A549 (cell line): ENCODE measurements at regions not wholly inside any gene's neighbourhood (a gene's known extent, or its start where the extent isn't known, plus 50 kb on each side); places are given as distances from the start of the nearest gene placed in this dataset.

ENCODE experiments used
- ATAC-seq, 2 experiments: fragments of 200-7000 bp in 1 of 2; fragments of >200 bp in 1 of 2; cut with Nextera tagmentation in 1 of 2; cut with Tn5 transposase in 1 of 2; 3 replicates each; pipeline versions ENCODE4 v1.8.0 to v1.9.1; 2018 to 2020; ENCODE audit warnings: mild to moderate bottlenecking in 1 of 2, moderate library complexity in 1 of 2
- CTCF ChIA-PET: fragments of 300-600 bp; sonication (Branson Sonifier 250); formaldehyde crosslinking; extraction: SDS; loops from one replicate; lab custom pipeline; 2021; ENCODE audit warnings: antibody characterized with exemption, inconsistent platforms; lab: Yijun Ruan, JAX
- POLR2A ChIA-PET: fragments of 350-600 bp; formaldehyde crosslinking; extraction: SDS; loops from one replicate; lab custom pipeline; 2021; ENCODE audit warnings: antibody characterized with exemption, inconsistent platforms; lab: Yijun Ruan, JAX
- DNase-seq, 2 experiments: peaks; one replicate each; pipeline versions ENCODE4 v3.0.0 to v3.0.0-alpha.2; 2011 to 2016; ENCODE audit warnings: low read depth in 1 of 2, low spot score in 1 of 2
- FAIRE-seq: peaks from 2 replicates; lab custom pipeline; 2011; peaks lifted over from hg19 to GRCh38; lab: Jason Lieb, UNC
- H3K27ac ChIP-seq, 2 experiments: fragments of >200 bp; sonication (Bioruptor Twin); formaldehyde crosslinking; 3 replicates each; pipeline ENCODE4 v1.5.1; 2016 to 2017
- H3K4me1 ChIP-seq: fragments of >200 bp; sonication (Bioruptor Twin); formaldehyde crosslinking; 3 replicates; pipeline ENCODE4 v1.6.1; 2016
- H3K4me2 ChIP-seq: fragments of >200 bp; sonication (Bioruptor Twin); formaldehyde crosslinking; 3 replicates; pipeline ENCODE4 v1.6.1; 2016
- H3K4me3 ChIP-seq: fragments of >200 bp; sonication (Bioruptor Twin); formaldehyde crosslinking; 3 replicates; pipeline ENCODE4 v1.5.1; 2016
- H3K9me3 ChIP-seq: fragments of >200 bp; sonication (Bioruptor Twin); formaldehyde crosslinking; 3 replicates; pipeline ENCODE4 v1.6.1; 2016
- ATOH8 ChIP-seq: fragments of 250-450 bp; sonication (Bioruptor Pico); IDR thresholded peaks from 2 replicates; pipeline ENCODE4 v1.5.0; 2020; ENCODE audit warnings: low read depth, mild to moderate bottlenecking, moderate library complexity
- EHMT2 ChIP-seq: fragments of 200-600 bp; sonication (generic); IDR thresholded peaks from 2 replicates; pipeline ENCODE4 v1.6.1; 2016; ENCODE audit warnings: antibody characterized with exemption, low read depth, mild to moderate bottlenecking, moderate library complexity
- EP300 ChIP-seq, 2 experiments: fragments of >200 bp; sonication (Bioruptor Twin); formaldehyde crosslinking; IDR thresholded peaks; 2 replicates in 1 of 2; 3 replicates in 1 of 2; pipeline ENCODE4 v1.6.1; 2016 to 2017
- FOSL2 ChIP-seq, 2 experiments: fragments of 450-650 bp in 1 of 2; fragments of >200 bp in 1 of 2; sonication (Bioruptor Twin) in 1 of 2; formaldehyde crosslinking; IDR thresholded peaks; 2 replicates each; pipeline versions ENCODE4 v1.5.0 to v1.6.1; 2016 to 2020; ENCODE audit warnings: mild to moderate bottlenecking in 1 of 2, moderate library complexity in 1 of 2
- FOXS1 ChIP-seq: fragments of 250-450 bp; sonication (Bioruptor Pico); IDR thresholded peaks from 2 replicates; pipeline ENCODE4 v1.5.0; 2020; ENCODE audit warnings: mild to moderate bottlenecking, moderate library complexity
- GATA3 ChIP-seq: IDR thresholded peaks from 2 replicates; pipeline ENCODE4 v1.6.1; 2012; ENCODE audit warnings: borderline replicate concordance
- HOXA7 ChIP-seq: fragments of 250-450 bp; sonication (Bioruptor Pico); IDR thresholded peaks from 2 replicates; pipeline ENCODE4 v1.5.0; 2020; ENCODE audit warnings: mild to moderate bottlenecking, moderate library complexity
- JUNB ChIP-seq: fragments of >200 bp; sonication (Bioruptor Twin); formaldehyde crosslinking; IDR thresholded peaks from 2 replicates; pipeline ENCODE4 v1.6.1; 2016
- KDM1A ChIP-seq: fragments of 200-600 bp; sonication (generic); IDR thresholded peaks from 2 replicates; pipeline ENCODE4 v1.6.1; 2016; ENCODE audit warnings: low read depth, mild to moderate bottlenecking
- KDM5A ChIP-seq: fragments of 200-600 bp; sonication (generic); IDR thresholded peaks from 2 replicates; pipeline ENCODE4 v1.6.1; 2016; ENCODE audit warnings: antibody characterized with exemption, mild to moderate bottlenecking
- MAX ChIP-seq: IDR thresholded peaks from 2 replicates; pipeline ENCODE4 v1.6.1; 2012
- MAZ ChIP-seq: fragments of 150-350 bp; IDR thresholded peaks from 2 replicates; pipeline ENCODE4 v1.6.1; 2014; ENCODE audit warnings: antibody characterized with exemption, low read depth, low read length, borderline replicate concordance
- MYC ChIP-seq: IDR thresholded peaks from 2 replicates; pipeline ENCODE4 v1.6.1; 2012; ENCODE audit warnings: mild to moderate bottlenecking, inconsistent platforms, low read length, improper control_type of control experiment, borderline replicate concordance
- NFE2L2 ChIP-seq: fragments of 150-350 bp; conservative IDR thresholded peaks from 2 replicates; pipeline ENCODE4 v1.6.1; 2014; ENCODE audit warnings: low read length
- POLR2A ChIP-seq: IDR thresholded peaks from 2 replicates; pipeline ENCODE4 v1.6.1; 2012; ENCODE audit warnings: mild to moderate bottlenecking, low read length
- RARB ChIP-seq: fragments of 250-450 bp; sonication (Bioruptor Pico); IDR thresholded peaks from 2 replicates; pipeline ENCODE4 v1.8.0; 2021; ENCODE audit warnings: mild to moderate bottlenecking, moderate library complexity
- RCOR1 ChIP-seq: fragments of 150-350 bp; IDR thresholded peaks from 2 replicates; pipeline ENCODE4 v1.6.1; 2014; ENCODE audit warnings: antibody characterized with exemption, low read length, low read depth
- RNF2 ChIP-seq: fragments of 200-600 bp; sonication (generic); IDR thresholded peaks from 2 replicates; pipeline ENCODE4 v1.6.1; 2016; ENCODE audit warnings: low read depth, mild to moderate bottlenecking, antibody characterized with exemption, moderate library complexity, borderline replicate concordance
- TP53 ChIP-seq: fragments of 250-450 bp; sonication (Bioruptor Pico); IDR thresholded peaks from 2 replicates; pipeline ENCODE4 v1.5.0; 2021; ENCODE audit warnings: mild to moderate bottlenecking, moderate library complexity
- WGBS: methylation state at CpG from one replicate; pipeline ENCODE4 v1.1.6; 2017; ENCODE audit errors: missing lambda C conversion rate; 5-methylcytosine and 5-hydroxymethylcytosine counted together
- TF ChIP-seq, protein P1 (sequence below): fragments of >200 bp; sonication (Bioruptor Twin); formaldehyde crosslinking; IDR thresholded peaks from 3 replicates; pipeline ENCODE4 v1.5.1; 2016
- TF ChIP-seq, protein P2 (sequence below): fragments of 450-650 bp; IDR thresholded peaks from 2 replicates; pipeline ENCODE4 v1.6.1; 2014; ENCODE audit warnings: antibody characterized with exemption
- TF ChIP-seq, protein P3 (sequence below): IDR thresholded peaks from 2 replicates; pipeline ENCODE4 v1.6.1; 2012; ENCODE audit warnings: low read depth, borderline replicate concordance
- TF ChIP-seq, protein P4 (sequence below): IDR thresholded peaks from 2 replicates; pipeline ENCODE4 v1.6.1; 2012

DNA sequence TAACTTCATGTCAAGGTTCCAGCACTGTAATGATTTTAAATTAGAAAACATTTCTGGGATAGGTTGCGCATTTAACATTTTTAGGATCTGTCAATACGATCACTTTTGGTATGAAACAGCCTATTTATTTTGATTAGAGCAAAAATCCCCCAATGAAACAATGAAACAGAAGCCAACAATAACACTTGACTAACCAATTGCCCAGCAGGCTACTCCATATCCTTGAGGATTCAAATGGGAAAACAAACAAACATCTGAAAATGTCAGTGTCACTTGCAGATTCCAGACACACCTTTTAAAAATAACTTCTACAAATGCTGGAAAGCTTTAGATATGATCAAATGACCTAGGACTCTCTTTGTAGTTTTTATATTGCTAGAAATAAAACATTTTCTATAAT lies 1412.5 kb upstream of the PRR20A start:
- Histone ChIP-seq H3K4me3 (no peak overlapping the region), H3K27ac (no peak overlapping the region), H3K4me1 (no peaks in the 10 kb centered on the region), H3K9me3 (no peaks in the 10 kb centered on the region), H3K4me2 (no peak overlapping the region)
- FAIRE-seq (no peak), ATAC-seq (no peak), DNase-seq (no peak)
- no peak for TF ChIP-seq FOSL2 (IDR thresholded peaks at IDR 0.05)
- no peak for TF ChIP-seq FOSL2 (CRISPR knock-in tag; IDR thresholded peaks at IDR 0.05)
- no peak for TF ChIP-seq RCOR1
- no peak for TF ChIP-seq EP300 (IDR thresholded peaks at IDR 0.05)
- TF ChIP-seq ATOH8 = no peak
- no peak for TF ChIP-seq EHMT2
- no peak for TF ChIP-seq NFE2L2
- ChIA-PET CTCF (no interaction called here), POLR2A (no interaction called here)
- 20% methylated on average over 2 of the region's 2 CpGs for WGBS

DNA sequence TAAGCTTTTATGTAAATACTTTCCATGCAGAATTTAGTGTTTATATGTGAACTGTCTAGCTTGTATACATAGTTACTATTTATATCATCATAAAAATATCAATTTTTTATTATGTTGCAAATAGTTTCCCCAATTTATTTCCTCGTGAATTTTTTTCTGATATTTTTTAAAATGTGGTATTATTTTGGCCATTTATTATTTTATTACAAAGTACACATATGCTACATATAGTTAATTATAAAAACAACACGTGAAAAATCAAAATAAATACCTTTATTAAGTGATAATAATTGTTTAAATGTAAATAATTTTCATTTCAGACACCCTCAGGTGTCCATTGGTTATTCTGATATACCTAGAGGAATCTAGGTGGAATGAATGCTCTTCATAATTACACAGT lies 1394.9 kb upstream of the PRR20A start:
- Histone ChIP-seq H3K4me3 (no peak overlapping the region), H3K4me1 (no peaks in the 10 kb centered on the region), H3K27ac (no peak overlapping the region), H3K4me2 (no peak overlapping the region), H3K9me3 (no peaks in the 10 kb centered on the region)
- ATAC-seq (no peak), DNase-seq (no peak), FAIRE-seq (no peak)
- WGBS = 1% methylated on average over 2 of the region's 2 CpGs
- no peak for TF ChIP-seq TP53 (CRISPR knock-in tag)
- ChIA-PET POLR2A (no interaction called here), CTCF (no interaction called here)

DNA sequence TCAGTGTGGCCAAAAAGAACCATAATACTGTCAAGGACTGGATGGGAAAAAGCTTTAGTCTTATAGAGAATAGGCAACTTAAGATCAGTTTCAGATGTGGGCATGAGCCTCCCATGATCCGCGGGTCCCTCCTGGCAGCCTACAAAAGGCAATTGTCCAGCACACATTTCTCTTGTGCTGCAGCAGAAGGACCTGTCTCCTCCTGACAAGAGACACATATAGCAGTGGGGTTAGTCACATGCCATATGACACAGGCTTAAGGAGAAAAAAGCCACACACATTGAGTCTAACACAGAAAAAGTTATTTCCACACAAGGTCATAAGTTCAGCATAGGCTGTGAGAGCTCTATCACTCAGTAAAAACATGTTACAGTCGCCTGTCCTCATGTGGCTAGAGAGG lies 1378.7 kb upstream of the PRR20A start:
- WGBS = 52% methylated on average over 3 of the region's 3 CpGs
- no peak for FAIRE-seq
- ChIA-PET CTCF (no interaction called here), POLR2A (no interaction called here)
- Histone ChIP-seq H3K4me1 (no peaks in the 10 kb centered on the region), H3K4me2 (no peak overlapping the region), H3K27ac (no peak overlapping the region), H3K4me3 (no peak overlapping the region), H3K9me3 (no peaks in the 10 kb centered on the region)
- DNase-seq = no peak
- no peak for ATAC-seq
- TF ChIP-seq, protein P1, sequence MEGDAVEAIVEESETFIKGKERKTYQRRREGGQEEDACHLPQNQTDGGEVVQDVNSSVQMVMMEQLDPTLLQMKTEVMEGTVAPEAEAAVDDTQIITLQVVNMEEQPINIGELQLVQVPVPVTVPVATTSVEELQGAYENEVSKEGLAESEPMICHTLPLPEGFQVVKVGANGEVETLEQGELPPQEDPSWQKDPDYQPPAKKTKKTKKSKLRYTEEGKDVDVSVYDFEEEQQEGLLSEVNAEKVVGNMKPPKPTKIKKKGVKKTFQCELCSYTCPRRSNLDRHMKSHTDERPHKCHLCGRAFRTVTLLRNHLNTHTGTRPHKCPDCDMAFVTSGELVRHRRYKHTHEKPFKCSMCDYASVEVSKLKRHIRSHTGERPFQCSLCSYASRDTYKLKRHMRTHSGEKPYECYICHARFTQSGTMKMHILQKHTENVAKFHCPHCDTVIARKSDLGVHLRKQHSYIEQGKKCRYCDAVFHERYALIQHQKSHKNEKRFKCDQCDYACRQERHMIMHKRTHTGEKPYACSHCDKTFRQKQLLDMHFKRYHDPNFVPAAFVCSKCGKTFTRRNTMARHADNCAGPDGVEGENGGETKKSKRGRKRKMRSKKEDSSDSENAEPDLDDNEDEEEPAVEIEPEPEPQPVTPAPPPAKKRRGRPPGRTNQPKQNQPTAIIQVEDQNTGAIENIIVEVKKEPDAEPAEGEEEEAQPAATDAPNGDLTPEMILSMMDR = no peak
- TF ChIP-seq GATA3 (no peak), JUNB (no peak), KDM5A (no peak), EP300 (IDR thresholded peaks at IDR 0.05) (no peak), MAX (no peak), RCOR1 (no peak), RARB (no peak), MAZ (no peak), HOXA7 (CRISPR knock-in tag) (no peak)
- TF ChIP-seq, protein P2, sequence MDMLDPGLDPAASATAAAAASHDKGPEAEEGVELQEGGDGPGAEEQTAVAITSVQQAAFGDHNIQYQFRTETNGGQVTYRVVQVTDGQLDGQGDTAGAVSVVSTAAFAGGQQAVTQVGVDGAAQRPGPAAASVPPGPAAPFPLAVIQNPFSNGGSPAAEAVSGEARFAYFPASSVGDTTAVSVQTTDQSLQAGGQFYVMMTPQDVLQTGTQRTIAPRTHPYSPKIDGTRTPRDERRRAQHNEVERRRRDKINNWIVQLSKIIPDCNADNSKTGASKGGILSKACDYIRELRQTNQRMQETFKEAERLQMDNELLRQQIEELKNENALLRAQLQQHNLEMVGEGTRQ = no peak
- TF ChIP-seq, protein P3, sequence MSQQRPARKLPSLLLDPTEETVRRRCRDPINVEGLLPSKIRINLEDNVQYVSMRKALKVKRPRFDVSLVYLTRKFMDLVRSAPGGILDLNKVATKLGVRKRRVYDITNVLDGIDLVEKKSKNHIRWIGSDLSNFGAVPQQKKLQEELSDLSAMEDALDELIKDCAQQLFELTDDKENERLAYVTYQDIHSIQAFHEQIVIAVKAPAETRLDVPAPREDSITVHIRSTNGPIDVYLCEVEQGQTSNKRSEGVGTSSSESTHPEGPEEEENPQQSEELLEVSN = no peak

DNA sequence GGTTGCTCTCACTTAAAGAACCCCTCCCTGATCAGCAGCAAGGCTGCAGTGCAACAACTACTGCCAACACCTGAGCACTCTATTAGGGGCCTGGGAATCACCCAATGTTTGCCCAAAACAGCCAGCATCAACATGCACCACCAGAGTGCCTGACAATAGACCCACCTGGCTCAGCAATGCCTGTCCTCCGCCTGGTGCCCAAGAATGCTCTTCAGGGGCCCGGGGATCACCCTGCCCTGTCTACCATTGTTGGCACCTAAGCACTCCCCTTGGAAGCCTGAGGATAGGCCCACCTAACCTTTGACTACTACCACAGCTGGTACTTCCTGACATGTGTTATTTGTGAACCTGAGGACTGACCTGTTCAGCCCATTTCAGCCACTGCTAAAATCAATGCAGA lies 1363.1 kb upstream of the PRR20A start:
- POLR2A ChIA-PET = no interaction called here
- Histone ChIP-seq H3K4me3 (no peak overlapping the region), H3K9me3 (no peaks in the 10 kb centered on the region), H3K4me2 (no peak overlapping the region), H3K4me1 (no peaks in the 10 kb centered on the region), H3K27ac (no peak overlapping the region)
- ATAC-seq (no peak), DNase-seq (no peak), FAIRE-seq (no peak)
- CTCF ChIA-PET = no interaction called here
- WGBS = no CpG with 5 or more reads among the region's 2 CpGs
- TF ChIP-seq KDM1A = no peak
- no peak for TF ChIP-seq MYC
- no peak for TF ChIP-seq RARB
- TF ChIP-seq, protein P4, sequence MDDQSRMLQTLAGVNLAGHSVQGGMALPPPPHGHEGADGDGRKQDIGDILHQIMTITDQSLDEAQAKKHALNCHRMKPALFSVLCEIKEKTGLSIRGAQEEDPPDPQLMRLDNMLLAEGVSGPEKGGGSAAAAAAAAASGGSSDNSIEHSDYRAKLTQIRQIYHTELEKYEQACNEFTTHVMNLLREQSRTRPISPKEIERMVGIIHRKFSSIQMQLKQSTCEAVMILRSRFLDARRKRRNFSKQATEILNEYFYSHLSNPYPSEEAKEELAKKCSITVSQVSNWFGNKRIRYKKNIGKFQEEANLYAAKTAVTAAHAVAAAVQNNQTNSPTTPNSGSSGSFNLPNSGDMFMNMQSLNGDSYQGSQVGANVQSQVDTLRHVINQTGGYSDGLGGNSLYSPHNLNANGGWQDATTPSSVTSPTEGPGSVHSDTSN = no peak
- TF ChIP-seq FOXS1 = no peak
- TF ChIP-seq KDM5A = no peak
- TF ChIP-seq POLR2A = no peak
- no peak for TF ChIP-seq RNF2
